Suppressor macrophage (primary cell): ENCODE measurements at regions not wholly inside any gene's neighbourhood (a gene's known extent, or its start where the extent isn't known, plus 50 kb on each side); places are given as distances from the start of the nearest gene placed in this dataset.

ENCODE experiments used
- DNase-seq, 4 experiments: peaks; one replicate each; pipeline ENCODE4 v3.0.0-alpha.2; 2020 to 2022

DNA sequence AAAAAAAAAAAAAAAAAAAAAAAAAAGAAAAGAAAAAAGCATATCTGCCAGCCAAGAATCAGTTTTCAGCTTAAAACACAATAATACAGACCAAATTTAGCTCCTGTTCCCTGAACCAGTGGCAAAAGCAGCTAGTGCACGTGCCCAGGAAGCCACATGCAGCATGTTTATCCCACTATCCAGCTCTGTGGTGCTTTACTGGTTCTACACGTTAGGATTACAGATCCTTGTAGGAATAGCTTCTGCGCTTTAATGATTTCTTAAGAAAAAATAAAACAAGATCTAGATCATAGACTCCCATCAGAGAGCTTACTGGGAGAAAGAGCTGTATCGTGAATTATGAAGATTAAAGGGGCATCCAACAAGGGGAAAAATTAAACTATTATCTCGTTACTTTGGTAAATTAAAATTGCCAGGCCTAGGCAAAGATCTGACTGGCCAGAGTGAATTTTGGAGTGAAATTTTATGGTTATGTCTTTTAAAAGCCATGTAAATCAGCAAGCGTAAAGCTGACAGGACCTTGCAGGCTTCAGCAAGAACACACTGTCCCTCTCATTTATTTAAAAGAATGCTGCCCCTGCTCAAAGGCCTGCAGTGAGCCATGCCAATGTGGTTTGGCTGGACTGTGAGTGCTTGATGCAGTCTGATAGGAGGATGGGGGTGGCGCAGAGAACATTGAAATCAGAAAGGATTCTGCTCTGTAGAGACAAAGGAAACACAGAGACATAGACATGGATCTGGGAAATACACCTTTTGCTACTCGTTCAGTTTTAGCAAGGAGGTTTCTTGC, 177.3 kb upstream of the PHYHIPL start:
- no peak for DNase-seq

DNA sequence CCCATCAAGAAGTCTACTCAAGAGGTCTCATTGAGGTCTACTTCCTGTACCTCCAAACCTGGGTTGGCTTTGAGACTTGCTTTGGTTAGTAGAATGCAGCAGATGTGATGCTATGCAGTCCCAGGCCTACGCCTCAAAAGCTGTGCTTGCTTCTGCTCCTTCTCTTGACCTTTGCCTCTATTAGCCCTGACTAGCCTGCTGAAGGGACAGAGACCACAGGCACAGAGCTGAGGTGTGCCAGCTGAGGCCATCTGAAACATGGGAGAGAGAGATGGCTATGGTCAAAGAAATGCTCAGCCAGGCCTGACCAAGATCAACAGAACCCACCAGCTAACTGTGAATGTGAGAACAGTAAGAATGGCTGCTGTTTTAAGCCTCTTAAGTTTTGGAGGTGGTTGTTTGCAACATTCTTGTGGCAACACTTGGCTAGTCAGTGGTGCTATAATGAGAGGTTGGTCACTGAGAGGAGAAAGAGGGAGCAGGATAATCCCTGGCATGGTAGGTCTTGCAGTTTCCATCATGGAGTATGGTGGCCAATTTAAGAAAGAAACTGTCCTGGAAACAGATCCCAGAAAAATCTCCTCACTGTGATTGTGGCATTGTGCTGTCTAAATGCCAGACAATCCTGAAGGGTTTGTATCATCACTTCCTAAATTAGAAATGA, 176.1 kb upstream of the PHYHIPL start:
- no peak for DNase-seq

DNA sequence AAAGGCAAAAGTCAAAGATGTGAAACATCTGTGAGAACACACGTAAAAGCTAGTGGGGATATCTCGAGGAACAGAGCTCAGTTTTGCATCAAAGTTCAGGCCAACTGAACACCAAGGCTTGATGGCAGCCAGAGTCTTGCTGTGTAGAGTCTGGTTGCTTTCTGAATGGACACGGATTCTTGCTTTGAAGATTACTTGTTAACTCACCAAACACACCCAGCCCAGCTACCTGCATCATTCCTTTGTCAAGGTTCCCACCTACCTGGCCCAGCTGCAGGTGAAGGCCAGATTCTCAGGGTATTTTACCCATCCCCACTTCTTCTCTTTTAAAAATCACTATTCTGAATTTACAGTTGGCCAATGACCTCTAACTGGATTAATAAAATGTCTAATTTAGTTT, 174.4 kb upstream of the PHYHIPL start:
- DNase-seq, result no peak

DNA sequence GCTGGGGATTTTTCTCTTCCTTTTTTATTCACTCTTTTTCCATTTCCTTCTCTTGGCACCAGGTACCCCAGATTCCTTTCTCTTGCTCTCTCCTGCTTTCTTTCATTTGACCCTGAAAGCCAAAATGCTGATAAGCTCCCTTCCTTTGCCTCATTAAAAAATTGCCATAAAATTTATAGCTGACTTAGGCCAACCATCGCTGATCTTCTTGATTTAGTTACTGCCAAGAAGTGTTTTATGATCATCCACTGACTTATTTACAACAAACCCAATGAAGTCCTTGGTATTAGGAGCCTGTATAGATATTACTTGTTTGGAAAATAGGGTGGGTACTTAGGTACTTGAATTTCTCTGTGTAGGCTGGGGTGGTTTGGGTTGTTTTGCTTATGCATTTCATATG, 173.2 kb upstream of the PHYHIPL start:
- DNase-seq, result no peak

DNA sequence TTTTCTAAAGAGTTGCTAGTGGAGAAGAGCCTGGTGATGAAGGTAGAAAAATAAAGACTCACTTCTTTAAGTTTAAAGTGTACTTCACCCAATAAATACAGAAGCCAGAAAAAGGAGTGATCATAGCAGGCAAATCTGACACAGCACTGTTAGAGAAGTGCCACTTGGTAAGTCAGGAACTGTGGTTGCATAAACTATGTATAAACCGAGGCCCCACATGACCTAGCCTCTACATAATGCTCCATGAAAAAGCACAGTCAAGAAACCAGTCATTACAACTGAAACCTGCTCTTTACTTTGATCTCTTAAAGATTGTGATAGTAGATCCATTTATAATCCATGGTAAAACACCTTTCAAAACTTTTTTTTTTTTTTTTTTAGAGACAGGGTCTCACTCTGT, 172.1 kb upstream of the PHYHIPL start:
- DNase-seq, result no peak

DNA sequence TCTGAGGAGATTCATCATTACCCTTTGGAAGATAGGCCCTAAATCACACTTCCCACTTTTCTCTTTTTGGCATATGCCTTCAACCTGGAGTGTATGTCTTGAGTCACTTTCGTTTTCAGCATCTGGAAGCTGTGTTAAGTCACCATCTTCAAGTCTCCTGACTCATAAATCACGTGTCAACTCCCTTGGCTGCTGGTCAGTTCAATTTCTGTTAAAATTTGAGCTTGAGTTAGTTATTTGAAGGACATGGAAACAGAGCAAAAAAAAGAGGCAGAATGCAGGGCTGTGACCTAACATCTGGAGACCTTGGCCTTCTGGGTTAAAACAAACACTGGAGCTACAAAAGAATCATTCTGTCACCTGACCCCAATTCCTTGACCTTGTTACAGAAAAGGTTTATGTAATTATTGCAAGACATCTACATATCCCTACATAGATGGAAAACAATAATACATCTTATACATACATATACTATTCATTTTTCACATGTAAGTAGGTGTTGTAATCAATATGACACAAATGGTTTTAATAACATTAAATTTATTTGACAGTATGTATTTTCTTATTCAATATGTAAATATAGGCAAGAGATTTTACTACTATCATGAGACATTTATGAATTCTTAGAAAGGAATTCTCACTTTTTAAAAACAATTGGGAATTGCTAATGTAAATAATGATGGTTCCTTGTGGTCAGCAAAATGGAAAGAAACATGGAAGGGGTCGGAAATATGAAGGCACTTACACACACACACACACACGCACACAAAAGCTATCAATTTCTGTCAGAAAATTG, 169.7 kb upstream of the PHYHIPL start:
- DNase-seq, result no peak

DNA sequence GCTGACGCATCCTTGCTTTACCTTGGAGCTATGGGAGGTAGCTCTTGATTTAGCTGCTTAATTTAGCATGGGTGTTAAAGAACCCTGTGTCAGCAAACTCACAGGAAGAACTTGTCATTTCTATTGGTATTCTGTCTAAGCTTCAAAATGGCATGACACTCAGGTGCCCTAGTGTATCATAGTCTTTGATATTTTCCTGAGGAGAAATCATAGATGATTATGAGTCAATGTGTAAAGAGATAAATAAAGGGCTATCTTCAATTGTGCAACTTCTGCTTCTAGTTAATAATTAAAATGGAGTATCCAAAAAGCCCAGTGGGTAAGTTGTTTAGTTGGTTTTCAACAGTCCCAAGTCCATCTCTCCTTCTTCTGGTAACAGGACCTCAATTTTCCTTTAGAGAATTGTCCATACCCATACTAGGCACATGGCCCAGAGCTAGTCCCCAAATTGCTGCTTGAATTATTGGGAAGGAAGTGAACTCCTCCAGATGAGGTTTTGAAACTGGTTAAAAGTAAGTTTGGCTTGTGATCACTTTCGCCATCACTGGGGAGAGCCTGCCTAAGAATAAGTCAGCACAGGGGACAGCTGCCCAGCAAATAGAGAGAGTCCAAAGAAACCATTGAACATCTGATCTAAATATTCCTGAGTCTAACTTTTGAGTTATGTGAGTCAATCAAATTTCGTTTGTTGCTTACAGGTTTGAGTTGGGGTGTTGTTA, 169.0 kb upstream of the PHYHIPL start:
- DNase-seq, result peak in 3 of 4 experiments; percentile 1 to 16 (median 9)

DNA sequence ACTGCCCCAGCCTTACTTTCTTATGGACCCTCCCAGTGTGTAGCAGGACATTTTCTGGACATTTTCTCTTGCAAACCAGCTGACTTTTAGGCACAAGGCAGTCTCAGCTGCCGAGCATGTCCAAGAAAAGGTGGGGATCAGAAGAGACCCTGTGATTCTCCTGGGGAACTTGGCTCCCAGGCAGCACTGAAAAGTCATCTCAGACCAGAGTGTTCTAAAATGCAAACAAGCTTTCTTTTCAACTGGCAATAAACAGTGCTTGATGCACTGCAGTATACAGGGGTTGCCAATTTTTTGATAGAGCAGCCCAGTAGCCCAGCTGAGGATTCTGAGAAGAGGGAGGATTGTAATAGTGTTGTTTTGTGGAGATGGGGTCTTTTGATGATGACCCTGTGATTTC, 168.0 kb upstream of the PHYHIPL start:
- DNase-seq, result no peak

DNA sequence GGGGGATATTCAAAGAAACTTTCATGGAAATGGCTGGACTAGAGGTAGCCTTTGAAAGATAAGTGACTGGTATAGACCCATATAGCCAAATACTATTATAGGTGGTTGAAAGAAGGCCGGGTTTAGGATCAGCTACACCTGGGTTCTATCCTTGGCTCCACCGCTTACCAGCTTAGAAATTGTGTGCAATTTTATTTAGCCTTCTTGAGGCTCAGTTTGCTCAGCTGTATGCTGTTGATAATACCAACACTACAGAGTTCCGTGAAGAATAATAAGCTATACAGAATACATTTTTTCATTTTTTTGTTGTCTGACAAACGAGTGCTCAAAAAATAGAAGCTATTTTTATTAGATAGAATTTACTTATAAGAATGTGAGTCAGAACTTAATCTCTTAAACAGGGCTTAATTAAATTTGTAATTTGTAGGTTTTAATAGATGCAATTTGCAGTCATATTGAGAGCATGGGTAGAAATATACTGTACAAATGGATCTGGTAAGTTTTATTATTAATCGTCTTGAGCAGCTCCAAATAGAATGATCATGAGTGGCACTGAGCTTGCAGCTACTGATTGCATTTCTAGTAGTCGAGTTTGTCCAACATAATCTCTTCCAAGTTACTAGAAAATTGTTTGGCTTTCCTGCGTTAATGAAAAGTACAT, 164.3 kb upstream of the PHYHIPL start:
- DNase-seq, result no peak

DNA sequence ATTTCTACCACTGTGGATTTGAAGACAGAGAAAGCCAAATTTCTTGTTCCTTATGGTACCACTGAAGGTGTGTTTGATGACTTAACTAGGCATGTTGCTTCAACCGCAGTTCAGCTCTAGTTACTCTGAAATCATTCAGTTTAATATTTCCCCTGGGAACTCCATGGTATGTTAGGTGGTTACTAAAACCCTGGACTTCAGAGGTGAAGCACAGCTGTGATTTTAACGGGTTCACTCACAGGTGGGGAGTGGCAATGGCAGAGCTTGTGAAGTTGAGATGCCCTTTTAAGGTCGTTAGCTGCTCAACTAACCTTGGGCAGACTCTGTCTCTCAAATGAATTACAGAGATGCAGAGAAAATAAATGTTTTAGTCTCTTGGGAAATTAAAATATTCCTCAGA, 163.6 kb upstream of the PHYHIPL start:
- no peak for DNase-seq

DNA sequence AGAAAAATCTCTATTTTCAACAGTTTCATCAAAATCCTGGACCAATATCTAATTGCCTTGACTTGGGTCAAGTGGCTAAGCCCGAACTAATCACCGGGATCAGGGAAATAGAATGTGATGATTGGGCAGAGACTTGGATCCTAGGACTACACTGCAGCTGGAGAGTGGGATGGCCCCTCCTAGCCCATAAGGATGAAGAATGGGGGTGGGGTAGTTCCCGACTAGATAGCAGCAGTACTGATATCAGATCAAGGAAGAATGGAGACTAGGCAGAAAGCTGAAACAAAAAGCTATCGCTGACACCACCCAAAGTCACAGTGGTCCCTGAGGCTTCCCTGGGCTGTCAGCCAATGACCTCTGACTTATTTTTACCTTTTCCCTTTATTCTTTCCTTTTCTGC, 160.4 kb upstream of the PHYHIPL start:
- DNase-seq, result no peak

DNA sequence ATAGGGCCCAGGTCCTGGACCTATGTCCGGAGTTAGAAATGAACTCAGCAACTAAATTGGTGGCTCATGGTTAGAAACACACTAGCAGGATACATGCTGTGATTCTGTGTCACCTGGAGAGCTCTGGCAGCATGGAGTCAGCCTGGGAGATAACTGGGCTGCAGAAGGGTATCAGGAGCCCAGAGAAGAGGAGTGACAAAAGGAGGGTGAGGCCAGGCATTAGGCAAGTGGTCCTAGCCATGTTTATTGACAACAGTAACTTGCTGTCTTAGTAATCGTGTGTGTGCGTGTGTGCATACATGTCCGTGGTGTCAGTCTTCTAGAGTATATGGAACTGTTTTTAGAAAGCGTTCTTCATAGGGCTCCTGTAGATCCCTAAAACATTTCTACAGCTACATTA, 157.5 kb upstream of the PHYHIPL start:
- no peak for DNase-seq

DNA sequence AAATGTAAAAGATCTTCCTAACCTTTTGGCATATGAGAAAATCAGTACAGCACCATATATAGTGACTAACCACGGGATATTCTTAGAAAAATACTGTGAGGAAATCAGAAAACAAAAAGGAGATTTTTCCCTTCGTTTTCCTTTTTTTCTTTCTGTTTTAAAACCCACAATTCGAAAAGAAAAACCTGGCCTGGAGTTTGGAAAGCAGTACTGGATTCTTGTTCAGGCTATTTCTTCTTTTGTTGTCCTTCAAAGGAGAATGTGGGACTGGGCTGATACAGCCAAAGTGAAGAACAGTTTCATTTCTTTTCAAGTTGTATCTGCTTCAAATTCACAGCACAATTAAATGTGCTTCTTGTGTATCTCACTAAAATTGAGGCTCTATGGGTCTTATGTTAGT, 156.8 kb upstream of the PHYHIPL start:
- no peak for DNase-seq

DNA sequence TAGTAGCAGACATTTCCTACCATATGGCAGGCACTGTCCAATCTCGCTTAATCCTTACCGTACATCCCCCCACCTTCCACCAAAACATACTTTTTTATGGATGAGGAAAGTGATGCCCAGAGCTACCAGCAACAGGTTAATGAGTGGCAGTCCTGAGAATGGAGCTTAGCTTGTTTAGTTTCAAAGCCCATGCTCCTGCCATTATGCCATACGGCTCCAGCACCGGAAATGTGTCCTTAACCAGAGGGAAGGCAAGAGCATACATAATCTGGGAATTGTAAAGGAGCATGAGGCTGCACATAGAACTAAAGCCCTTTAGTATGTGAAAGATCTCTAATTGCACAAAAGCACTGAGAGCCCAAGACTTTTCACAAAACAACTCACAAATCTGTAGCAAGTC, 155.9 kb upstream of the PHYHIPL start:
- no peak for DNase-seq

DNA sequence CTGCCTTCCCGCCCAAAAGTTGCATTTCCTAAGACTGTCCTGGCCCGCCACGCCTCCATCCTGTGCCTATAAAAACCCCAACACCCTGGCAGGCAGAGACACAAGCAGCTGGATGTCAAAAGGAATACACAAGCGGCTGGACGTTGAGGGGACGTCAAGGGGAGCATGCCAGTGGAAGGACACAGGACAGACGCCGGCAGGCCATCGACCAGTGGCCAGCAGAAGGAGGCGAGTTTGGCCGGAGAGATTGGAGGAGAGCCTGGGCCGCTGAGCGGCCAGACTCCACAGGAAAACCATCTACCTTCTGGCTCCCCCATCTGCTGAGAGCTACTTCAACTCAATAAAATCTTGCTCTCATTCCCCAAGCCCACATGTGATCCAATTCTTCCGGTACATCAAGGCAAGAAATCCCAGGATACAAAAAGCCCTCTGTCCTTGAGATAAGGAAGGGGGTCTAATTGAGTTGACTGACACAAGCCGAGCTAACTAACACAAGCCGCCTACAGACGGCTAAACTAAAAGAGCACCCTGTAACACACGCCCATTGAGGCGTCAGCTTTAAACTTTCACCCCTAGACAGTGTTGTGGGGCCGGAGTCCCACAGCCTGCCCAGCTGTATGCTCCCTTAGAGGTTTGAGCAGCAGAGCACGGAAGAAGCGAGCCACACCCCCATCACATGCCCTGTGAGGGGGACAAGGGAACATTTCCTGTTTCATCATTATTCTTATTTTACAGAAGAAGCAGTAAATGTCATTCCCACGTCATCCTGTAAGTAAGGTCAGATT, 150.3 kb upstream of the PHYHIPL start:
- DNase-seq, result no peak

DNA sequence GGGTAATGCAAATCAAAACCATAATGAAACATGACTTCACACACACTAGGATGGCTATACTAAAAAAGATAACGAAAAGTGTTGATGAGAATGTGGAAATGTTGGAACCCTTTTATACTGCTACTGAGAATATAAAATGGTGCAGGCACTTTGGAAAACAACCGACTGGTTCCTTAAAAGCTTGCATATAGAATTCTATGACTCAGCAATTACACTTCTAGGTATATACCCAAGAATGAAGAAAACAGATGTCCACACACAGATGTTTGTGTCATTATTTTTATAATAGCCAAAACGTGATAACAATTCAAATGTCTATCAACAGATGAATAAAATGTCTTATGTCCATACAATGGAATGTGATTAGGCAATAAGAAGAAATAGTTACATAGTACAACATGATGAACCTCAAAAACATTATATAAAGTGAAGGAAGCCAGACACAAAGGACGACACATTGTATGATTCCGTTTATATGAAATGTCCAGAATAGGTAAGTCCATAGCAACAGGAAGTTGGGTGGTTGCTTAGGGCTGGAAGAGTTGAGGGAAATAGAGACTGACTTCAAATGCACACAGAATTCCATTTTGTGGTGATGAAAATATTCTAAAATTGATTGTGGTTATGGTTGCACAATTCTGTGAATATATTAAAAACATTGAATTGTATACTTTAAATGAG, 148.3 kb upstream of the PHYHIPL start:
- no peak for DNase-seq

DNA sequence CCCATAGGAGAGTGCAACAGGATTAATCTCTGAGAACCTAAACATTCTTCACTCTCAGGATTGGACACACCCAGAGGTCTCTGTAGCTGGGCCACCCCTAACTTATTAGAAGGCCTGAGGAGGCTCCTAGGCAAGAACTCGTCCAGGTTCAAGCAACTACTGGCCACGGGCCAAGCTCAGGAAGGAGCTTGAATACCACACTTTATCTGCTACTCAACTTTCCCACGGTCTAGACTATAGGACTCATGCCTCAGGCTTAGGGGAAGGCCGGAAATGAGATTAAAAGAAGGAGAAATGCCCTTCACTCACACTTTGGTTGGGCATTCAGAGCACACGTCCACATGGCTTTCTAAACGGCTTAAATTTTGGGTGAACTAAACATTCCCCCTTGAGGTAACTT, 142.8 kb upstream of the PHYHIPL start:
- DNase-seq, result no peak

DNA sequence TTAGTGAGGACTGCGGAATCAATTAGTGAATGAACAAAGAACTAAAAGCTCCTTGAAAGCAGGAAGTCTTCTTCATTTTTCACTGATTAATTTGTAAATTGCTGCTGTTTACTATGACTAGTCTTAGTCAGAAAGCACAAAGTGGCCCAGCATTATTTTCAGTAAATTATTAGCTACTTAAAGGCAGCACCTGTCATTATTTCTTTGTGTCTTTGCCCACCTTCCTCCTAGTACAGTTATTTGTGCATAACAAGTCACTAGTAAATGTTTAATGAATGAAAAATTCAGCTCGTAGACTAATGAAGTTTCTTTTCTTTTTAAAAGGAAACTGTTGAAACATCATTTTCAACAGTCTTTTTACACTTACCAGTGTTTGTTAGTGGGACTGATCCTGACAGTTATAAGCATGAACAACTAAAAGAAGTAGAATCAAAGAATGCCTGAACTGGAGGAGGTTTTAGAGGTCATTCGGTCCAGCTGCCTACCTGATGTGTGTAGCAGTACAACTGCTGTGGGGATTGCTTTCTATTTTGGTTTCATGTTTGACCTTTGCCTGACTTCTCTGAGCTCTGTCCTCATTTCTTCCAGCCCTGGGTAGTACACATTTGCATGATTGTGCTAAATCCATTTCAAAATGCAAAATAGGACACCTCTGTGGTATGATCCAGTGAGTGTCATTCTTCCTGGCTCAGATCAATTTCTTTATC, 140.0 kb upstream of the PHYHIPL start:
- DNase-seq, result no peak

DNA sequence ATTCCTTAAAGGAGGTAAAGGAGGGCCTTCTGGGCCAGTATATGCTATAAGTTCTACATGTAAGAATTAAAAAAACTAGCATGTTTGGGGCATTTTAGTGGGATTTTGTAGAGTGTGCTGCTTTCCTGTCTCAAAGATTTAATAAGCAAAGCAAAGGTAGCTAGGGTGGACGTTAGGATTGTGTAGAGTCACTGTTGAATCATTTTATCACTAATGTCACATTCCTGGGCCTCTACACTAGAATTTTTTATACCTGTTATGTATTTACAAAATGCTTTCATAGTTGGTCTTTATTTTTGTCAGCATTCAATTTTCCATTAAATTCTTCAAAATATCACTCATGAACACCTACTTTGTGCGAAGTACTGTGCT, 139.4 kb upstream of the PHYHIPL start:
- no peak for DNase-seq

DNA sequence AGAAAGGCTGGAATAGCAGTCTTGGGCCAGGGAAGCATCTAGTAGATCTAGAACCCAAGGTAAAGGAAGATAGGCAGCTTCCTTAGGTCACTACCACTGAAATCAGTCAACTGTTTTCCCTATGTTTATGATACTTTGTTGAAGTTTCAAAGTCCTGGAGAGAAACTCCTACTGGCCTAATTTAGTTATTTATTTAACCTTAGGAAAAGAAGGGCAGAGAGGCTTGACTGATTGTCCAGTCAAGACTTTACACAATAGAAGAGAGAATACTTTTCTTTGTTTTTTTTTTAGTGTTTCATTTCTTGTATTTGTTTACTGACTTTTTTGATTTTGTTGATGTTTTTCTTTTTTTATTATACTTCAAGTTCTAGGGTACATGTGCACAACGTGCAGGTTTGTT, 138.9 kb upstream of the PHYHIPL start:
- no peak for DNase-seq
